H1 (cell line): ENCODE measurements at regions not wholly inside any gene's neighbourhood (a gene's known extent, or its start where the extent isn't known, plus 50 kb on each side); places are given as distances from the start of the nearest gene placed in this dataset.

Experiments
- CTCF ChIA-PET: fragments of 300-600 bp; sonication (Branson Sonifier 250); formaldehyde crosslinking; loops from one replicate; lab custom pipeline; 2021; ENCODE audit not compliant: partially characterized antibody; lab: Charles Lee
- POLR2A ChIA-PET: fragments of 300-600 bp; sonication (Branson Sonifier 250); formaldehyde crosslinking; loops from one replicate; lab custom pipeline; 2021; ENCODE audit warnings: inconsistent platforms; ENCODE audit not compliant: partially characterized antibody; lab: Charles Lee
- DNase-seq, 2 experiments: peaks; one replicate each; pipeline versions ENCODE4 v3.0.0 to v3.0.0-alpha.2; 2010 to 2022; ENCODE audit warnings: low spot score in 2 of 2, low read depth in 1 of 2, mixed read lengths in 1 of 2
- FAIRE-seq: peaks from 2 replicates; lab custom pipeline; 2011; peaks lifted over from hg19 to GRCh38; lab: Jason Lieb, UNC
- H2AFZ ChIP-seq: 2 replicates; pipeline ENCODE4 v1.8.1; 2012; ENCODE audit warnings: low read length, inconsistent platforms
- H2AK5ac ChIP-seq: 2 replicates; pipeline ENCODE4 v1.6.1; 2013; ENCODE audit warnings: low read depth, low read length
- H2BK120ac ChIP-seq: replicated peaks from 2 replicates; pipeline ENCODE3; 2013; ENCODE audit warnings: low read depth, low read length, inconsistent platforms
- H2BK12ac ChIP-seq: 2 replicates; pipeline ENCODE4 v1.6.1; 2013; ENCODE audit warnings: low read depth, low read length
- H2BK15ac ChIP-seq: 2 replicates; pipeline ENCODE4 v1.6.1; 2013; ENCODE audit warnings: low read length
- H2BK20ac ChIP-seq: 2 replicates; pipeline ENCODE4 v1.6.1; 2013; ENCODE audit warnings: low read length
- H2BK5ac ChIP-seq: 2 replicates; pipeline ENCODE4 v1.6.1; 2013; ENCODE audit warnings: low read depth, low read length
- H3K14ac ChIP-seq: 2 replicates; pipeline ENCODE4 v1.6.1; 2013; ENCODE audit warnings: inconsistent platforms; ENCODE audit not compliant: insufficient read length
- H3K18ac ChIP-seq: 2 replicates; pipeline ENCODE4 v1.6.1; 2013; ENCODE audit warnings: low read length; ENCODE audit errors: extremely low read depth
- H3K23ac ChIP-seq: 2 replicates; pipeline ENCODE4 v1.6.1; 2013; ENCODE audit warnings: inconsistent platforms; ENCODE audit not compliant: insufficient read length
- H3K23me2 ChIP-seq: 2 replicates; pipeline ENCODE4 v1.6.1; 2013; ENCODE audit warnings: low read depth, low read length
- H3K27ac ChIP-seq: 2 replicates; pipeline ENCODE4 v1.6.1; 2011; ENCODE audit warnings: low read depth, low read length, inconsistent platforms
- H3K27me3 ChIP-seq, 4 experiments: replicated peaks in 1 of 4; 1 replicate in 1 of 4; 2 replicates in 3 of 4; pipeline versions ENCODE4 v1.6.1 to v1.8.1; 2011 to 2013; ENCODE audit warnings: low read length in 3 of 4, mild to moderate bottlenecking in 3 of 4, inconsistent platforms in 2 of 4, mixed read lengths in 2 of 4, moderate library complexity in 1 of 4; ENCODE audit not compliant: control insufficient read depth in 3 of 4, insufficient read depth in 3 of 4; ENCODE audit errors: extremely low read depth in 1 of 4
- H3K36me3 ChIP-seq, 4 experiments: 2 replicates each; pipeline versions ENCODE4 v1.6.1 to v1.8.1; 2011 to 2013; ENCODE audit warnings: mild to moderate bottlenecking in 4 of 4, low read length in 3 of 4, moderate library complexity in 2 of 4, control low read depth in 1 of 4, inconsistent platforms in 1 of 4; ENCODE audit not compliant: insufficient read depth in 4 of 4, control insufficient read depth in 2 of 4
- H3K4ac ChIP-seq: replicated peaks from 2 replicates; pipeline ENCODE3; 2013; ENCODE audit warnings: low read length, low read depth, mixed read lengths, inconsistent platforms; ENCODE audit not compliant: insufficient read length
- H3K4me1 ChIP-seq, 4 experiments: replicated peaks in 1 of 4; 1 replicate in 1 of 4; 2 replicates in 3 of 4; pipeline versions ENCODE4 v1.6.1 to v1.8.1; 2011 to 2013; ENCODE audit warnings: low read length in 3 of 4, inconsistent platforms in 2 of 4, mixed read lengths in 1 of 4; ENCODE audit not compliant: insufficient read depth in 4 of 4, control insufficient read depth in 3 of 4
- H3K4me2 ChIP-seq, 2 experiments: 2 replicates each; pipeline versions ENCODE4 v1.6.1 to v1.8.1; 2011 to 2013; ENCODE audit warnings: low read depth in 2 of 2, low read length in 2 of 2, control low read depth in 1 of 2, inconsistent platforms in 1 of 2, mild to moderate bottlenecking in 1 of 2; ENCODE audit not compliant: insufficient read depth in 1 of 2
- H3K4me3 ChIP-seq, 4 experiments: fragments of 200-600, 300-600 bp in 1 of 4; sonication (generic), shearing (Covaris generic), sonication (Bioruptor Twin) in 1 of 4; 2 replicates each; pipeline versions ENCODE4 v1.5.1 to v1.8.1; 2011 to 2016; ENCODE audit warnings: low read length in 4 of 4, low read depth in 3 of 4, control low read depth in 2 of 4, inconsistent platforms in 2 of 4, mild to moderate bottlenecking in 2 of 4, mixed read lengths in 1 of 4, moderate library complexity in 1 of 4; ENCODE audit not compliant: insufficient read depth in 2 of 4; ENCODE audit errors: extremely low read depth in 1 of 4
- H3K56ac ChIP-seq: replicated peaks from 2 replicates; pipeline ENCODE3; 2013; ENCODE audit warnings: low read depth, mild to moderate bottlenecking, mixed read lengths, low read length, inconsistent platforms; ENCODE audit not compliant: insufficient read length
- H3K79me1 ChIP-seq: 2 replicates; pipeline ENCODE4 v1.6.1; 2013; ENCODE audit warnings: low read depth, low read length, control low read depth
- H3K79me2 ChIP-seq, 2 experiments: 2 replicates each; pipeline versions ENCODE4 v1.6.1 to v1.8.1; 2012 to 2013; ENCODE audit warnings: low read length in 2 of 2, mild to moderate bottlenecking in 2 of 2, inconsistent platforms in 1 of 2; ENCODE audit not compliant: insufficient read depth in 2 of 2, control insufficient read depth in 1 of 2
- H3K9ac ChIP-seq, 4 experiments: replicated peaks in 1 of 4; 1 replicate in 1 of 4; 2 replicates in 3 of 4; pipeline versions ENCODE4 v1.6.1 to v1.8.1; 2011 to 2013; ENCODE audit warnings: low read depth in 3 of 4, low read length in 3 of 4, control low read depth in 2 of 4, mild to moderate bottlenecking in 2 of 4, moderate library complexity in 2 of 4, inconsistent platforms in 1 of 4; ENCODE audit errors: extremely low read depth in 1 of 4
- H3K9me3 ChIP-seq, 2 experiments: 2 replicates each; pipeline versions ENCODE4 v1.6.1 to v1.8.1; 2012 to 2013; ENCODE audit warnings: mild to moderate bottlenecking in 2 of 2, moderate library complexity in 2 of 2, control low read depth in 1 of 2, inconsistent platforms in 1 of 2, low read depth in 1 of 2, low read length in 1 of 2, mixed read lengths in 1 of 2; ENCODE audit not compliant: insufficient read depth in 2 of 2
- H4K20me1 ChIP-seq, 2 experiments: replicated peaks in 1 of 2; 2 replicates each; pipeline versions ENCODE3 to v1.8.1; 2011 to 2013; ENCODE audit warnings: inconsistent platforms in 2 of 2, low read length in 2 of 2, mild to moderate bottlenecking in 1 of 2; ENCODE audit not compliant: insufficient read depth in 2 of 2, control insufficient read depth in 1 of 2
- H4K5ac ChIP-seq: 2 replicates; pipeline ENCODE4 v1.6.1; 2013; ENCODE audit warnings: low read length, low read depth, mixed read lengths, inconsistent platforms; ENCODE audit not compliant: insufficient read length
- H4K8ac ChIP-seq: 2 replicates; pipeline ENCODE4 v1.8.0; 2013; ENCODE audit warnings: mild to moderate bottlenecking, moderate library complexity, low read length, inconsistent platforms; ENCODE audit not compliant: insufficient read depth; ENCODE audit errors: extremely low read depth
- H4K91ac ChIP-seq: replicated peaks from 2 replicates; pipeline ENCODE3; 2013; ENCODE audit warnings: low read length, mixed read lengths, inconsistent platforms; ENCODE audit not compliant: insufficient read length
- GABPA ChIP-seq: IDR thresholded peaks from 2 replicates; pipeline ENCODE4 v1.6.1; 2011; ENCODE audit warnings: mild to moderate bottlenecking, low read length, moderate library complexity, borderline replicate concordance; ENCODE audit not compliant: insufficient read depth
- POLR2AphosphoS5 ChIP-seq: IDR thresholded peaks from 2 replicates; pipeline ENCODE4 v1.6.1; 2011; ENCODE audit warnings: low read depth, low read length
- SIRT6 ChIP-seq: IDR thresholded peaks from one replicate; pipeline ENCODE4 v1.7.1; 2012; ENCODE audit warnings: low read length, inconsistent platforms
- SIX5 ChIP-seq: IDR thresholded peaks from 2 replicates; pipeline ENCODE4 v1.6.1; 2011; ENCODE audit warnings: mild to moderate bottlenecking, low read depth, low read length
- WGBS, 2 experiments: shearing (Covaris generic) in 1 of 2; methylation state at CpG; one replicate each; pipeline versions ENCODE4 v1.1.6 to v1.1.7; 2013 to 2015; ENCODE audit warnings: low lambda C conversion rate in 2 of 2, mixed read lengths in 2 of 2, inconsistent platforms in 1 of 2, low coverage in 1 of 2, missing lambda C conversion rate in 1 of 2; ENCODE audit not compliant: insufficient replicate concordance in 2 of 2, insufficient coverage in 1 of 2, insufficient read length in 1 of 2; ENCODE audit errors: extremely low coverage in 1 of 2, missing lambda C conversion rate in 1 of 2; 5-methylcytosine and 5-hydroxymethylcytosine counted together
- TF ChIP-seq, protein P1 (sequence below): IDR thresholded peaks from 2 replicates; pipeline ENCODE4 v1.6.1; 2011; ENCODE audit warnings: low read length, improper control_type of control experiment

DNA sequence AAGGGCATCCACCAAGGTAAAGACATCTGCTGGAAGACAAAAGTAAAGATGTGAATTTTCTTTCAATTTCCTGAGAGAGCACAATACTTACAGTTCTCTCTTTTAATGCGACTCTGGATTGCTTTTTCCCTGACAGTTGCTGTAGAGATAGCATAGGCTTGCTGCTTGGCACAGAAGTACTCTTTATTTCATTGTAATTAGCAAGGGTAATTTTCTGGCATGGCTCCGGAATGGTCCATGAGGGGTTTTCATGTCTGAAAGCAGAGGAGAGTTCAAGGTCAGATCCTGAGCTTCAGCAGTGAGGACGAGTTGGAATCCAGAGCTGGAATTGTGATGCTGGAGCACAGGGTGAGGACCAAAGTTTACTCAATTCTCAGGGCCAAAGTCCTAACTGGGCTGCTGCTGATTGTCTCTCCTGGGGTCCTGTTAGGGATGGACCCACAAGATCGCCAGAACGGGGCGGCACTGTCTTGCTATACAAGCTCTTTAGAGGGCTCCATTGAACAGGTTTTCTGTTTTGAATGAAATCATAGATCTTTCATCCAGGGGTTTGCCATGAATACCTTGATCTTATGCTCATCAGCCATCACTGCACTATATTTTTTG, 190.0 kb upstream of the MKI67 start:
- Histone ChIP-seq H3K27ac (no peak overlapping the region), H3K9ac (no peak overlapping the region), H3K4me1 (peaks cover 0 to 8% (median 6%) of the 10 kb centered on the region in 4 experiments), H2BK12ac (no peak overlapping the region), H4K91ac (no peak overlapping the region), H4K5ac (no peak overlapping the region), H3K18ac (no peak overlapping the region), H3K56ac (no peak overlapping the region), H3K36me3 (no peaks in the 10 kb centered on the region), H2AFZ (no peak overlapping the region), H2BK5ac (no peak overlapping the region), H4K20me1 (no peaks in the 10 kb centered on the region), H3K14ac (no peak overlapping the region), H3K23ac (no peak overlapping the region), H3K4me2 (no peak overlapping the region), H3K27me3 (no peaks in the 10 kb centered on the region), H3K4me3 (no peak overlapping the region), H2BK15ac (no peak overlapping the region), H2AK5ac (no peak overlapping the region), H3K79me1 (no peaks in the 10 kb centered on the region), H3K23me2 (no peaks in the 10 kb centered on the region), H3K4ac (no peak overlapping the region), H3K79me2 (no peaks in the 10 kb centered on the region), H4K8ac (no peak overlapping the region; the same call in 1 of the 2 replicates), H2BK20ac (no peak overlapping the region), H3K9me3 (no peaks in the 10 kb centered on the region), H2BK120ac (no peak overlapping the region)
- CTCF ChIA-PET = no interaction called here
- POLR2A ChIA-PET = no interaction called here
- no peak for FAIRE-seq
- WGBS, 2 experiments = 86% methylated on average over 6 of the region's 6 CpGs; no CpG with 5 or more reads in 1 of the 2 experiments
- DNase-seq = no peak
- TF ChIP-seq GABPA (no peak), SIX5 (no peak), SIRT6 (no peak), POLR2AphosphoS5 (no peak)
- TF ChIP-seq, protein P1, sequence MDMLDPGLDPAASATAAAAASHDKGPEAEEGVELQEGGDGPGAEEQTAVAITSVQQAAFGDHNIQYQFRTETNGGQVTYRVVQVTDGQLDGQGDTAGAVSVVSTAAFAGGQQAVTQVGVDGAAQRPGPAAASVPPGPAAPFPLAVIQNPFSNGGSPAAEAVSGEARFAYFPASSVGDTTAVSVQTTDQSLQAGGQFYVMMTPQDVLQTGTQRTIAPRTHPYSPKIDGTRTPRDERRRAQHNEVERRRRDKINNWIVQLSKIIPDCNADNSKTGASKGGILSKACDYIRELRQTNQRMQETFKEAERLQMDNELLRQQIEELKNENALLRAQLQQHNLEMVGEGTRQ = no peak
